Prostate gland (tissue), 2 donors: ENCODE measurements at regions not wholly inside any gene's neighbourhood (a gene's known extent, or its start where the extent isn't known, plus 50 kb on each side); places are given as distances from the start of the nearest gene placed in this dataset.
"Not testable (repeated sequence)": the region's sequence is repeated elsewhere in the genome, so short reads cannot be mapped to it uniquely, and the experiment has no call there.

Experiments
- POLR2A ChIP-seq: fragments of 450-650 bp; IDR thresholded peaks from one replicate; pipeline ENCODE4 v1.6.1; 2016; ENCODE audit warnings: antibody characterized with exemption, mild to moderate bottlenecking
- TF ChIP-seq, protein P1 (sequence below), 4 experiments: fragments of 200-600 bp in 2 of 4; fragments of 450-650 bp in 2 of 4; sonication (generic) in 2 of 4; IDR thresholded peaks; 1 replicate in 3 of 4; 2 replicates in 1 of 4; pipeline ENCODE4 v1.5.1; 2016 to 2019; ENCODE audit warnings: antibody characterized with exemption in 4 of 4, mild to moderate bottlenecking in 2 of 4, moderate library complexity in 2 of 4

DNA sequence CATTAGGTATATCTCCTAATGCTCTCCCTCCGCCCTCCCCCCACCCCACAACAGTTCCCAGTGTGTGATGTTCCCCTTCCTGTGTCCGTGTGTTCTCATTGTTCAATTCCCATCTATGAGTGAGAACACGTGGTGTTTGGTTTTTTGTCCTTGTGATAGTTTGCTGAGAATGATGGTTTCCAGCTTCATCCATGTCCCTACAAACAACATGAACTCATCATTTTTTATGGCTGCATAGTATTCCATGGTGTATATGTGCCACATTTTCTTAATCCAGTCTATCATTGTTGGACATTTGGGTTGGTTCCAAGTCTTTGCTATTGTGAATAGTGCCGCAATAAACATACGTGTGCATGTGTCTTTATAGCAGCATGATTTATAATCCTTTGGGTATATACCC lies 505.3 kb downstream of the CSNK1G3 start:
- not testable (repeated sequence) for TF ChIP-seq POLR2A
- TF ChIP-seq, protein P1, sequence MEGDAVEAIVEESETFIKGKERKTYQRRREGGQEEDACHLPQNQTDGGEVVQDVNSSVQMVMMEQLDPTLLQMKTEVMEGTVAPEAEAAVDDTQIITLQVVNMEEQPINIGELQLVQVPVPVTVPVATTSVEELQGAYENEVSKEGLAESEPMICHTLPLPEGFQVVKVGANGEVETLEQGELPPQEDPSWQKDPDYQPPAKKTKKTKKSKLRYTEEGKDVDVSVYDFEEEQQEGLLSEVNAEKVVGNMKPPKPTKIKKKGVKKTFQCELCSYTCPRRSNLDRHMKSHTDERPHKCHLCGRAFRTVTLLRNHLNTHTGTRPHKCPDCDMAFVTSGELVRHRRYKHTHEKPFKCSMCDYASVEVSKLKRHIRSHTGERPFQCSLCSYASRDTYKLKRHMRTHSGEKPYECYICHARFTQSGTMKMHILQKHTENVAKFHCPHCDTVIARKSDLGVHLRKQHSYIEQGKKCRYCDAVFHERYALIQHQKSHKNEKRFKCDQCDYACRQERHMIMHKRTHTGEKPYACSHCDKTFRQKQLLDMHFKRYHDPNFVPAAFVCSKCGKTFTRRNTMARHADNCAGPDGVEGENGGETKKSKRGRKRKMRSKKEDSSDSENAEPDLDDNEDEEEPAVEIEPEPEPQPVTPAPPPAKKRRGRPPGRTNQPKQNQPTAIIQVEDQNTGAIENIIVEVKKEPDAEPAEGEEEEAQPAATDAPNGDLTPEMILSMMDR (IDR thresholded peaks at IDR 0.05): not testable (repeated sequence)
